H1 (cell line): ENCODE measurements at regions not wholly inside any gene's neighbourhood (a gene's known extent, or its start where the extent isn't known, plus 50 kb on each side); places are given as distances from the start of the nearest gene placed in this dataset.

Experiments
- CTCF ChIA-PET: fragments of 300-600 bp; sonication (Branson Sonifier 250); formaldehyde crosslinking; loops from one replicate; lab custom pipeline; 2021; ENCODE audit not compliant: partially characterized antibody; lab: Charles Lee
- POLR2A ChIA-PET: fragments of 300-600 bp; sonication (Branson Sonifier 250); formaldehyde crosslinking; loops from one replicate; lab custom pipeline; 2021; ENCODE audit warnings: inconsistent platforms; ENCODE audit not compliant: partially characterized antibody; lab: Charles Lee
- DNase-seq, 2 experiments: peaks; one replicate each; pipeline versions ENCODE4 v3.0.0 to v3.0.0-alpha.2; 2010 to 2022; ENCODE audit warnings: low spot score in 2 of 2, low read depth in 1 of 2, mixed read lengths in 1 of 2
- FAIRE-seq: peaks from 2 replicates; lab custom pipeline; 2011; peaks lifted over from hg19 to GRCh38; lab: Jason Lieb, UNC
- H2AFZ ChIP-seq: 2 replicates; pipeline ENCODE4 v1.8.1; 2012; ENCODE audit warnings: low read length, inconsistent platforms
- H2AK5ac ChIP-seq: 2 replicates; pipeline ENCODE4 v1.6.1; 2013; ENCODE audit warnings: low read depth, low read length
- H2BK120ac ChIP-seq: replicated peaks from 2 replicates; pipeline ENCODE3; 2013; ENCODE audit warnings: low read depth, low read length, inconsistent platforms
- H2BK12ac ChIP-seq: 2 replicates; pipeline ENCODE4 v1.6.1; 2013; ENCODE audit warnings: low read depth, low read length
- H2BK15ac ChIP-seq: 2 replicates; pipeline ENCODE4 v1.6.1; 2013; ENCODE audit warnings: low read length
- H2BK20ac ChIP-seq: 2 replicates; pipeline ENCODE4 v1.6.1; 2013; ENCODE audit warnings: low read length
- H2BK5ac ChIP-seq: 2 replicates; pipeline ENCODE4 v1.6.1; 2013; ENCODE audit warnings: low read depth, low read length
- H3K14ac ChIP-seq: 2 replicates; pipeline ENCODE4 v1.6.1; 2013; ENCODE audit warnings: inconsistent platforms; ENCODE audit not compliant: insufficient read length
- H3K18ac ChIP-seq: 2 replicates; pipeline ENCODE4 v1.6.1; 2013; ENCODE audit warnings: low read length; ENCODE audit errors: extremely low read depth
- H3K23ac ChIP-seq: 2 replicates; pipeline ENCODE4 v1.6.1; 2013; ENCODE audit warnings: inconsistent platforms; ENCODE audit not compliant: insufficient read length
- H3K23me2 ChIP-seq: 2 replicates; pipeline ENCODE4 v1.6.1; 2013; ENCODE audit warnings: low read depth, low read length
- H3K27ac ChIP-seq: 2 replicates; pipeline ENCODE4 v1.6.1; 2011; ENCODE audit warnings: low read depth, low read length, inconsistent platforms
- H3K27me3 ChIP-seq, 4 experiments: replicated peaks in 1 of 4; 1 replicate in 1 of 4; 2 replicates in 3 of 4; pipeline versions ENCODE4 v1.6.1 to v1.8.1; 2011 to 2013; ENCODE audit warnings: low read length in 3 of 4, mild to moderate bottlenecking in 3 of 4, inconsistent platforms in 2 of 4, mixed read lengths in 2 of 4, moderate library complexity in 1 of 4; ENCODE audit not compliant: control insufficient read depth in 3 of 4, insufficient read depth in 3 of 4; ENCODE audit errors: extremely low read depth in 1 of 4
- H3K36me3 ChIP-seq, 4 experiments: 2 replicates each; pipeline versions ENCODE4 v1.6.1 to v1.8.1; 2011 to 2013; ENCODE audit warnings: mild to moderate bottlenecking in 4 of 4, low read length in 3 of 4, moderate library complexity in 2 of 4, control low read depth in 1 of 4, inconsistent platforms in 1 of 4; ENCODE audit not compliant: insufficient read depth in 4 of 4, control insufficient read depth in 2 of 4
- H3K4ac ChIP-seq: replicated peaks from 2 replicates; pipeline ENCODE3; 2013; ENCODE audit warnings: low read length, low read depth, mixed read lengths, inconsistent platforms; ENCODE audit not compliant: insufficient read length
- H3K4me1 ChIP-seq, 4 experiments: replicated peaks in 1 of 4; 1 replicate in 1 of 4; 2 replicates in 3 of 4; pipeline versions ENCODE4 v1.6.1 to v1.8.1; 2011 to 2013; ENCODE audit warnings: low read length in 3 of 4, inconsistent platforms in 2 of 4, mixed read lengths in 1 of 4; ENCODE audit not compliant: insufficient read depth in 4 of 4, control insufficient read depth in 3 of 4
- H3K4me2 ChIP-seq, 2 experiments: 2 replicates each; pipeline versions ENCODE4 v1.6.1 to v1.8.1; 2011 to 2013; ENCODE audit warnings: low read depth in 2 of 2, low read length in 2 of 2, control low read depth in 1 of 2, inconsistent platforms in 1 of 2, mild to moderate bottlenecking in 1 of 2; ENCODE audit not compliant: insufficient read depth in 1 of 2
- H3K4me3 ChIP-seq, 4 experiments: fragments of 200-600, 300-600 bp in 1 of 4; sonication (generic), shearing (Covaris generic), sonication (Bioruptor Twin) in 1 of 4; 2 replicates each; pipeline versions ENCODE4 v1.5.1 to v1.8.1; 2011 to 2016; ENCODE audit warnings: low read length in 4 of 4, low read depth in 3 of 4, control low read depth in 2 of 4, inconsistent platforms in 2 of 4, mild to moderate bottlenecking in 2 of 4, mixed read lengths in 1 of 4, moderate library complexity in 1 of 4; ENCODE audit not compliant: insufficient read depth in 2 of 4; ENCODE audit errors: extremely low read depth in 1 of 4
- H3K56ac ChIP-seq: replicated peaks from 2 replicates; pipeline ENCODE3; 2013; ENCODE audit warnings: low read depth, mild to moderate bottlenecking, mixed read lengths, low read length, inconsistent platforms; ENCODE audit not compliant: insufficient read length
- H3K79me1 ChIP-seq: 2 replicates; pipeline ENCODE4 v1.6.1; 2013; ENCODE audit warnings: low read depth, low read length, control low read depth
- H3K79me2 ChIP-seq, 2 experiments: 2 replicates each; pipeline versions ENCODE4 v1.6.1 to v1.8.1; 2012 to 2013; ENCODE audit warnings: low read length in 2 of 2, mild to moderate bottlenecking in 2 of 2, inconsistent platforms in 1 of 2; ENCODE audit not compliant: insufficient read depth in 2 of 2, control insufficient read depth in 1 of 2
- H3K9ac ChIP-seq, 4 experiments: replicated peaks in 1 of 4; 1 replicate in 1 of 4; 2 replicates in 3 of 4; pipeline versions ENCODE4 v1.6.1 to v1.8.1; 2011 to 2013; ENCODE audit warnings: low read depth in 3 of 4, low read length in 3 of 4, control low read depth in 2 of 4, mild to moderate bottlenecking in 2 of 4, moderate library complexity in 2 of 4, inconsistent platforms in 1 of 4; ENCODE audit errors: extremely low read depth in 1 of 4
- H3K9me3 ChIP-seq, 2 experiments: 2 replicates each; pipeline versions ENCODE4 v1.6.1 to v1.8.1; 2012 to 2013; ENCODE audit warnings: mild to moderate bottlenecking in 2 of 2, moderate library complexity in 2 of 2, control low read depth in 1 of 2, inconsistent platforms in 1 of 2, low read depth in 1 of 2, low read length in 1 of 2, mixed read lengths in 1 of 2; ENCODE audit not compliant: insufficient read depth in 2 of 2
- H4K20me1 ChIP-seq, 2 experiments: replicated peaks in 1 of 2; 2 replicates each; pipeline versions ENCODE3 to v1.8.1; 2011 to 2013; ENCODE audit warnings: inconsistent platforms in 2 of 2, low read length in 2 of 2, mild to moderate bottlenecking in 1 of 2; ENCODE audit not compliant: insufficient read depth in 2 of 2, control insufficient read depth in 1 of 2
- H4K5ac ChIP-seq: 2 replicates; pipeline ENCODE4 v1.6.1; 2013; ENCODE audit warnings: low read length, low read depth, mixed read lengths, inconsistent platforms; ENCODE audit not compliant: insufficient read length
- H4K8ac ChIP-seq: 2 replicates; pipeline ENCODE4 v1.8.0; 2013; ENCODE audit warnings: mild to moderate bottlenecking, moderate library complexity, low read length, inconsistent platforms; ENCODE audit not compliant: insufficient read depth; ENCODE audit errors: extremely low read depth
- H4K91ac ChIP-seq: replicated peaks from 2 replicates; pipeline ENCODE3; 2013; ENCODE audit warnings: low read length, mixed read lengths, inconsistent platforms; ENCODE audit not compliant: insufficient read length
- WGBS, 2 experiments: shearing (Covaris generic) in 1 of 2; methylation state at CpG; one replicate each; pipeline versions ENCODE4 v1.1.6 to v1.1.7; 2013 to 2015; ENCODE audit warnings: low lambda C conversion rate in 2 of 2, mixed read lengths in 2 of 2, inconsistent platforms in 1 of 2, low coverage in 1 of 2, missing lambda C conversion rate in 1 of 2; ENCODE audit not compliant: insufficient replicate concordance in 2 of 2, insufficient coverage in 1 of 2, insufficient read length in 1 of 2; ENCODE audit errors: extremely low coverage in 1 of 2, missing lambda C conversion rate in 1 of 2; 5-methylcytosine and 5-hydroxymethylcytosine counted together

DNA sequence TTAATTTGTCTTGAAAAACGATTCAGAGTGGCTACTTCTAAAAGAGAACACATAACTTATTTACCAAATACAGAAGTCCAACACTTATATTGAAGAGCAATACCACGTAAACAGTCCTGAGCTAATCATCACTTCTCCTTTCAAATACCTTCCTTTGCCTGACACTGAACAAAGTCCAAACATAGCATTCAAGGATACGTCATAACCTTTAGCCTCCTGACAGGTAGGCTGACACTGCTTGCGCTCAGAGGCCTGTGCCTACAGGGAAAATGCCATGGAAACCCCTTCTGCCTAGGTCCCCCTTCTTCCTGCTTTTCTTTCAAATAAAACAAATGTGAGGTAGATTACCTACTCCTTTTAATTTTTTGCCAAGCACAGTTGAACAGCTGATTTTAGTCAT lies 510.0 kb downstream of the INSC start:
- Histone ChIP-seq H2BK15ac (no peak overlapping the region), H2BK120ac (no peak overlapping the region), H4K20me1 (no peaks in the 10 kb centered on the region), H3K36me3 (no peaks in the 10 kb centered on the region), H3K4me3 (no peak overlapping the region), H3K14ac (no peak overlapping the region), H2BK20ac (no peak overlapping the region), H2AK5ac (no peak overlapping the region), H2AFZ (no peak overlapping the region), H3K79me2 (no peaks in the 10 kb centered on the region), H3K4ac (no peak overlapping the region), H3K27me3 (no peaks in the 10 kb centered on the region), H3K79me1 (no peaks in the 10 kb centered on the region), H3K27ac (no peak overlapping the region), H4K5ac (no peak overlapping the region), H3K9me3 (no peaks in the 10 kb centered on the region), H3K4me1 (peaks cover 0 to 5% (median 0%) of the 10 kb centered on the region in 4 experiments; a peak in 2 of 7 replicates), H3K18ac (no peak overlapping the region), H3K56ac (no peak overlapping the region), H4K8ac (no peak overlapping the region), H4K91ac (no peak overlapping the region), H2BK5ac (no peak overlapping the region), H3K4me2 (no peak overlapping the region), H3K23me2 (no peaks in the 10 kb centered on the region; the same call in 1 of the 2 replicates), H3K23ac (no peak overlapping the region), H3K9ac (no peak overlapping the region), H2BK12ac (no peak overlapping the region)
- ChIA-PET CTCF (interaction anchor here (1.5 to 1.7 kb wide), 2 partner anchors 9 to 50 kb away, joined by 3 to 6 read pairs; no protein-coding TSS in a partner anchor), POLR2A (no interaction called here)
- WGBS, 2 experiments = 92% methylated on average over 4 of the region's 4 CpGs; no CpG with 5 or more reads in 1 of the 2 experiments
- DNase-seq (no peak), FAIRE-seq (no peak)
